H9 (cell line): ENCODE measurements at regions not wholly inside any gene's neighbourhood (a gene's known extent, or its start where the extent isn't known, plus 50 kb on each side); places are given as distances from the start of the nearest gene placed in this dataset.

Experiments
- DNase-seq: peaks from one replicate; pipeline ENCODE4 v3.0.0-alpha.2; 2017
- H2AFZ ChIP-seq: one replicate; pipeline ENCODE4 v1.6.1; 2013; ENCODE audit warnings: mild to moderate bottlenecking, low read length, control low read depth, moderate library complexity
- H2AK5ac ChIP-seq: 2 replicates; pipeline ENCODE4 v1.6.1; 2013; ENCODE audit warnings: low read length, control low read depth, mixed read lengths; ENCODE audit not compliant: insufficient read length
- H2BK120ac ChIP-seq: one replicate; pipeline ENCODE4 v1.6.1; 2013; ENCODE audit warnings: low read depth, mild to moderate bottlenecking, low read length, control low read depth, inconsistent platforms; ENCODE audit not compliant: poor library complexity, severe bottlenecking
- H2BK12ac ChIP-seq: 2 replicates; pipeline ENCODE4 v1.6.1; 2013; ENCODE audit warnings: low read length, control low read depth, mixed read lengths, low read depth; ENCODE audit not compliant: insufficient read length
- H2BK15ac ChIP-seq: 2 replicates; pipeline ENCODE4 v1.6.1; 2013; ENCODE audit warnings: low read depth, low read length, control low read depth
- H2BK20ac ChIP-seq: one replicate; pipeline ENCODE4 v1.6.1; 2013; ENCODE audit warnings: low read depth, mild to moderate bottlenecking, low read length, control low read depth, inconsistent platforms; ENCODE audit not compliant: poor library complexity, severe bottlenecking
- H2BK5ac ChIP-seq: 2 replicates; pipeline ENCODE4 v1.6.1; 2013; ENCODE audit warnings: low read length, control low read depth, mixed read lengths; ENCODE audit not compliant: insufficient read length
- H3K14ac ChIP-seq: 2 replicates; pipeline ENCODE4 v1.6.1; 2013; ENCODE audit warnings: low read length, control low read depth; ENCODE audit not compliant: insufficient read depth
- H3K18ac ChIP-seq: 2 replicates; pipeline ENCODE4 v1.6.1; 2013; ENCODE audit warnings: low read depth, mild to moderate bottlenecking, mixed read lengths, low read length, control low read depth; ENCODE audit not compliant: insufficient read length
- H3K23ac ChIP-seq: 2 replicates; pipeline ENCODE4 v1.6.1; 2013; ENCODE audit warnings: low read length, control low read depth, mixed read lengths, low read depth; ENCODE audit not compliant: insufficient read length
- H3K23me2 ChIP-seq: 2 replicates; pipeline ENCODE4 v1.6.1; 2013; ENCODE audit warnings: low read depth, mild to moderate bottlenecking, mixed read lengths, low read length, control low read depth; ENCODE audit not compliant: insufficient read length, poor library complexity, severe bottlenecking
- H3K27ac ChIP-seq: 2 replicates; pipeline ENCODE4 v1.5.1; 2013; ENCODE audit warnings: low read length, control low read depth, mixed read lengths, low read depth; ENCODE audit not compliant: insufficient read length
- H3K27me3 ChIP-seq: 2 replicates; pipeline ENCODE4 v1.6.1; 2013; ENCODE audit warnings: low read length, control low read depth, inconsistent platforms; ENCODE audit not compliant: insufficient read depth
- H3K4ac ChIP-seq: 2 replicates; pipeline ENCODE4 v1.6.1; 2013; ENCODE audit warnings: low read depth, mild to moderate bottlenecking, control low read depth, inconsistent platforms, low read length, moderate library complexity
- H3K4me1 ChIP-seq: 2 replicates; pipeline ENCODE4 v1.6.1; 2013; ENCODE audit warnings: low read length, control low read depth, inconsistent platforms; ENCODE audit not compliant: insufficient read depth
- H3K4me2 ChIP-seq: 2 replicates; pipeline ENCODE4 v1.6.1; 2013; ENCODE audit warnings: low read length, control low read depth, mixed read lengths; ENCODE audit not compliant: insufficient read length, insufficient read depth
- H3K56ac ChIP-seq: 2 replicates; pipeline ENCODE4 v1.6.1; 2013; ENCODE audit warnings: low read depth, mild to moderate bottlenecking, mixed read lengths, low read length, control low read depth; ENCODE audit not compliant: insufficient read length
- H3K79me1 ChIP-seq: 2 replicates; pipeline ENCODE4 v1.6.1; 2013; ENCODE audit warnings: low read depth, mild to moderate bottlenecking, moderate library complexity, low read length, control low read depth, inconsistent platforms; ENCODE audit not compliant: insufficient read depth, poor library complexity, severe bottlenecking
- H3K79me2 ChIP-seq: 2 replicates; pipeline ENCODE4 v1.6.1; 2013; ENCODE audit warnings: low read length, control low read depth, inconsistent platforms; ENCODE audit not compliant: insufficient read depth
- H3K9ac ChIP-seq: 2 replicates; pipeline ENCODE4 v1.6.1; 2013; ENCODE audit warnings: low read length, control low read depth, mixed read lengths; ENCODE audit not compliant: insufficient read length; ENCODE audit errors: extremely low read depth
- H3K9me3 ChIP-seq: one replicate; pipeline ENCODE4 v1.6.1; 2013; ENCODE audit warnings: low read depth, low read length, inconsistent platforms; ENCODE audit not compliant: control insufficient read depth
- H3T11ph ChIP-seq: one replicate; pipeline ENCODE4 v1.6.1; 2013; ENCODE audit warnings: mild to moderate bottlenecking, low read length, control low read depth, inconsistent platforms
- H4K20me1 ChIP-seq: one replicate; pipeline ENCODE4 v1.6.1; 2013; ENCODE audit not compliant: control insufficient read depth, insufficient read length, insufficient read depth
- H4K5ac ChIP-seq: 2 replicates; pipeline ENCODE4 v1.6.1; 2013; ENCODE audit warnings: low read depth, mild to moderate bottlenecking, mixed read lengths, low read length, control low read depth; ENCODE audit not compliant: insufficient read length
- H4K8ac ChIP-seq: replicated peaks from 2 replicates; pipeline ENCODE4 v1.6.1; 2013; ENCODE audit warnings: low read length, control low read depth, mixed read lengths, low read depth; ENCODE audit not compliant: insufficient read length
- H4K91ac ChIP-seq: 2 replicates; pipeline ENCODE4 v1.6.1; 2013; ENCODE audit warnings: low read depth, mild to moderate bottlenecking, moderate library complexity, mixed read lengths, low read length, control low read depth; ENCODE audit not compliant: insufficient read length
- H3K27ac Mint-ChIP-seq, 3 experiments: 2 replicates in 2 of 3; 3 replicates in 1 of 3; pipeline ENCODE4 v1.8.0; 2020 to 2021; ENCODE audit warnings: mixed read lengths in 3 of 3, mild to moderate bottlenecking in 1 of 3, moderate library complexity in 1 of 3
- H3K27me3 Mint-ChIP-seq: 2 replicates; pipeline ENCODE4 v1.8.0; 2021; ENCODE audit warnings: low read depth, mild to moderate bottlenecking, moderate library complexity, mixed read lengths
- H3K36me3 Mint-ChIP-seq, 3 experiments: 2 replicates in 2 of 3; 3 replicates in 1 of 3; pipeline ENCODE4 v1.8.0; 2020 to 2021; ENCODE audit warnings: low read depth in 3 of 3, mixed read lengths in 3 of 3; ENCODE audit not compliant: insufficient read depth in 1 of 3
- H3K4me1 Mint-ChIP-seq, 2 experiments: 2 replicates each; pipeline ENCODE4 v1.8.0; 2020; ENCODE audit warnings: mixed read lengths in 2 of 2
- H3K4me3 Mint-ChIP-seq, 2 experiments: 2 replicates in 1 of 2; 3 replicates in 1 of 2; pipeline ENCODE4 v1.8.0; 2020 to 2021; ENCODE audit warnings: mild to moderate bottlenecking in 2 of 2, mixed read lengths in 2 of 2, moderate library complexity in 1 of 2
- H3K9me3 Mint-ChIP-seq, 2 experiments: 2 replicates in 1 of 2; 3 replicates in 1 of 2; pipeline ENCODE4 v1.8.0; 2020; ENCODE audit warnings: mild to moderate bottlenecking in 2 of 2, mixed read lengths in 2 of 2, moderate library complexity in 1 of 2
- TF ChIP-seq, protein P1 (sequence below): fragments of 200-600 bp; sonication (generic); conservative IDR thresholded peaks from 3 replicates; pipeline ENCODE4 v1.8.0; 2021; ENCODE audit warnings: antibody characterized with exemption, mild to moderate bottlenecking

DNA sequence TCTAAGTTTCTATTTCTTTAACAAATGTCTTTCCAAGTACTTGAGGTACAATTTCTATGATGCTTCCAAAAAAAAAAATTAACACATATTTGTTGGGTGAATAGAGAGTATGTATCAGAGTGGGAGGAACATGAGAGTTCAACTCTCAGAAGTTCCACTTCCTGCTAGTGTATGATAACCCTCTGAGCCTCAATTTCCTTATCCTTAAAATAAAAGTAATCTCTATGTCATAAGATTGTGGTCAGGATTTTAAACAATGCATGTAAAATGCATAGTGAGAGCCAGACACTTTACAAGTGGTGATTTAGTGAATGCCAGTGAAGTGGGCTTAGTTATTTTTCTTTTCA is 270.3 kb upstream of the AMIGO2 start:
- no peaks in the 10 kb centered on the region for H3K27me3 Mint-ChIP-seq

More for the DNA sequence above, 270.3 kb upstream of the AMIGO2 start:
- Histone ChIP-seq H2BK12ac (no peak overlapping the region), H3K23me2 (no peaks in the 10 kb centered on the region), H3K18ac (no peak overlapping the region), H3K56ac (no peak overlapping the region), H3K9me3 (no peaks in the 10 kb centered on the region), H4K8ac (no peak overlapping the region), H3K79me2 (no peaks in the 10 kb centered on the region), H3K4me2 (no peak overlapping the region), H2AFZ (no peak overlapping the region), H3K9ac (no peak overlapping the region), H2AK5ac (no peak overlapping the region), H3K27ac (no peak overlapping the region), H3K4ac (no peak overlapping the region), H3K14ac (no peak overlapping the region), H3K27me3 (no peaks in the 10 kb centered on the region), H2BK20ac (no peak overlapping the region), H2BK15ac (no peak overlapping the region), H4K5ac (no peak overlapping the region), H3K4me1 (no peaks in the 10 kb centered on the region), H2BK120ac (no peak overlapping the region), H4K91ac (no peak overlapping the region), H2BK5ac (no peak overlapping the region), H3K79me1 (no peaks in the 10 kb centered on the region), H3T11ph (no peak overlapping the region), H4K20me1 (no peaks in the 10 kb centered on the region), H3K23ac (no peak overlapping the region)
- H3K27ac Mint-ChIP-seq = no peak overlapping the region
- H3K4me3 Mint-ChIP-seq = no peak overlapping the region
- H3K36me3 Mint-ChIP-seq = no peaks in the 10 kb centered on the region
- peaks cover 0 to 6% of the 10 kb centered on the region in 2 experiments; a peak in 1 of 5 replicates for H3K9me3 Mint-ChIP-seq
- TF ChIP-seq, protein P1, sequence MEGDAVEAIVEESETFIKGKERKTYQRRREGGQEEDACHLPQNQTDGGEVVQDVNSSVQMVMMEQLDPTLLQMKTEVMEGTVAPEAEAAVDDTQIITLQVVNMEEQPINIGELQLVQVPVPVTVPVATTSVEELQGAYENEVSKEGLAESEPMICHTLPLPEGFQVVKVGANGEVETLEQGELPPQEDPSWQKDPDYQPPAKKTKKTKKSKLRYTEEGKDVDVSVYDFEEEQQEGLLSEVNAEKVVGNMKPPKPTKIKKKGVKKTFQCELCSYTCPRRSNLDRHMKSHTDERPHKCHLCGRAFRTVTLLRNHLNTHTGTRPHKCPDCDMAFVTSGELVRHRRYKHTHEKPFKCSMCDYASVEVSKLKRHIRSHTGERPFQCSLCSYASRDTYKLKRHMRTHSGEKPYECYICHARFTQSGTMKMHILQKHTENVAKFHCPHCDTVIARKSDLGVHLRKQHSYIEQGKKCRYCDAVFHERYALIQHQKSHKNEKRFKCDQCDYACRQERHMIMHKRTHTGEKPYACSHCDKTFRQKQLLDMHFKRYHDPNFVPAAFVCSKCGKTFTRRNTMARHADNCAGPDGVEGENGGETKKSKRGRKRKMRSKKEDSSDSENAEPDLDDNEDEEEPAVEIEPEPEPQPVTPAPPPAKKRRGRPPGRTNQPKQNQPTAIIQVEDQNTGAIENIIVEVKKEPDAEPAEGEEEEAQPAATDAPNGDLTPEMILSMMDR = no peak
- no peak for DNase-seq
- H3K4me1 Mint-ChIP-seq = no peaks in the 10 kb centered on the region
